HCT116 (cell line): ENCODE measurements at regions not wholly inside any gene's neighbourhood (a gene's known extent, or its start where the extent isn't known, plus 50 kb on each side); places are given as distances from the start of the nearest gene placed in this dataset.

Experiments
- ATAC-seq: fragments of 200-7000 bp; cut with Tn5 transposase; 2 replicates; pipeline ENCODE4 v1.9.1; 2020; ENCODE audit warnings: mild to moderate bottlenecking, moderate library complexity
- BruUV-seq: library from RNA; stranded (reverse); fragments of 400-500 nt; replicated peaks from 2 replicates; lab custom pipeline; 2021; lab: Mats Ljungman, UMichigan
- CTCF ChIA-PET: fragments of 300-600 bp; sonication (Branson Sonifier 250); formaldehyde crosslinking; loops from one replicate; lab custom pipeline; 2021; ENCODE audit warnings: antibody characterized with exemption; lab: Charles Lee
- POLR2A ChIA-PET: fragments of 300-600, 350-600 bp; sonication (Branson Sonifier 250); formaldehyde crosslinking; loops from one replicate; lab custom pipeline; 2021; ENCODE audit warnings: antibody characterized with exemption; lab: Charles Lee
- RAD21 ChIA-PET, 2 experiments: fragments of 300-600 bp; sonication (Branson Sonifier 250); formaldehyde crosslinking; loops; one replicate each; lab custom pipeline; 2023; ENCODE audit warnings: low total read pairs in 2 of 2; ENCODE audit not compliant: uncharacterized antibody in 2 of 2, unreplicated experiment in 2 of 2, low non-redundant PET in 1 of 2; lab: Charles Lee
- DNase-seq: peaks from one replicate; pipeline ENCODE4 v3.0.0-alpha.2; 2010; ENCODE audit warnings: low read depth, low spot score
- H2AFZ ChIP-seq: fragments of 200-600 bp; shearing (Covaris generic), sonication (generic); 2 replicates; pipeline ENCODE4 v1.6.1; 2017; ENCODE audit warnings: low read depth, mixed run types, mixed read lengths, antibody characterized with exemption, low read length; ENCODE audit not compliant: poor library complexity, severe bottlenecking
- H3K27ac ChIP-seq: 2 replicates; pipeline ENCODE4 v1.5.1; 2012; ENCODE audit warnings: low read depth, low read length
- H3K27me3 ChIP-seq: fragments of 200-600 bp; sonication (generic); 2 replicates; pipeline ENCODE4 v1.6.1; 2016; ENCODE audit warnings: mixed run types, low read length, mixed read lengths; ENCODE audit not compliant: insufficient read depth
- H3K36me3 ChIP-seq, 2 experiments: fragments of 200-500 bp in 1 of 2; fragments of 200-600 bp in 1 of 2; sonication (Bioruptor generic) in 1 of 2; sonication (generic) in 1 of 2; 2 replicates each; pipeline versions ENCODE4 v1.5.1 to v1.6.1; 2014 to 2016; ENCODE audit warnings: low read length in 2 of 2, inconsistent platforms in 1 of 2, mixed read lengths in 1 of 2, mixed run types in 1 of 2; ENCODE audit not compliant: insufficient read depth in 2 of 2, control insufficient read depth in 1 of 2
- H3K4me1 ChIP-seq, 2 experiments: fragments of 200-600 bp in 1 of 2; sonication (generic) in 1 of 2; 2 replicates each; pipeline versions ENCODE4 v1.5.1 to v1.6.1; 2012 to 2017; ENCODE audit warnings: low read length in 2 of 2, inconsistent platforms in 1 of 2, mild to moderate bottlenecking in 1 of 2, mixed read lengths in 1 of 2, mixed run types in 1 of 2, moderate library complexity in 1 of 2; ENCODE audit not compliant: insufficient read depth in 2 of 2, control insufficient read depth in 1 of 2
- H3K4me2 ChIP-seq: fragments of 200-600 bp; sonication (generic); 2 replicates; pipeline ENCODE4 v1.6.1; 2017; ENCODE audit warnings: mixed run types, low read length, mixed read lengths
- H3K4me3 ChIP-seq, 2 experiments: fragments of 200-600 bp in 1 of 2; sonication (generic) in 1 of 2; replicated peaks in 1 of 2; 2 replicates each; pipeline ENCODE4 v1.5.1; 2011 to 2016; ENCODE audit warnings: low read length in 2 of 2, control low read depth in 1 of 2, low read depth in 1 of 2, mild to moderate bottlenecking in 1 of 2, mixed read lengths in 1 of 2, mixed run types in 1 of 2
- H3K79me2 ChIP-seq: fragments of 200-600 bp; sonication (generic); 2 replicates; pipeline ENCODE4 v1.6.1; 2017; ENCODE audit warnings: mild to moderate bottlenecking, mixed run types, low read length, moderate library complexity, mixed read lengths; ENCODE audit not compliant: insufficient read depth
- H3K9ac ChIP-seq: fragments of 200-600 bp; sonication (generic); 2 replicates; pipeline ENCODE4 v1.6.1; 2016; ENCODE audit warnings: low read length, mixed read lengths
- H3K9me2 ChIP-seq: fragments of 200-600 bp; sonication (generic), shearing (Covaris generic); 2 replicates; pipeline ENCODE4 v1.6.1; 2017; ENCODE audit warnings: mixed run types, mild to moderate bottlenecking, moderate library complexity; ENCODE audit not compliant: insufficient read depth
- H3K9me3 ChIP-seq, 2 experiments: fragments of 200-500 bp in 1 of 2; fragments of 200-600 bp in 1 of 2; sonication (Bioruptor generic) in 1 of 2; sonication (generic) in 1 of 2; 2 replicates each; pipeline ENCODE4 v1.6.1; 2014 to 2017; ENCODE audit warnings: low read length in 2 of 2, mixed read lengths in 2 of 2, inconsistent platforms in 1 of 2, low read depth in 1 of 2, mild to moderate bottlenecking in 1 of 2, mixed run types in 1 of 2, moderate library complexity in 1 of 2; ENCODE audit not compliant: control insufficient read depth in 1 of 2, insufficient read depth in 1 of 2
- H4K20me1 ChIP-seq: fragments of 200-600 bp; sonication (generic), shearing (Covaris generic); 2 replicates; pipeline ENCODE4 v1.6.1; 2017; ENCODE audit warnings: mixed run types, mild to moderate bottlenecking, moderate library complexity; ENCODE audit not compliant: insufficient read depth
- CBX3 ChIP-seq: IDR thresholded peaks from 2 replicates; pipeline ENCODE4 v1.6.1; 2012; ENCODE audit warnings: low read depth
- EGR1 ChIP-seq: IDR thresholded peaks from 2 replicates; pipeline ENCODE4 v1.6.1; 2012; ENCODE audit warnings: low read depth
- ELF1 ChIP-seq: IDR thresholded peaks from 2 replicates; pipeline ENCODE4 v1.6.1; 2012; ENCODE audit warnings: low read depth, borderline replicate concordance
- EZH2phosphoT487 ChIP-seq: fragments of 200-600 bp; IDR thresholded peaks from 2 replicates; pipeline ENCODE4 v1.6.1; 2018; ENCODE audit warnings: antibody characterized with exemption, borderline replicate concordance
- FOSL1 ChIP-seq: IDR thresholded peaks from 2 replicates; pipeline ENCODE4 v1.6.1; 2012; ENCODE audit warnings: low read depth
- JUND ChIP-seq: IDR thresholded peaks from 2 replicates; pipeline ENCODE4 v1.6.1; 2012
- POLR2AphosphoS5 ChIP-seq: IDR thresholded peaks from 2 replicates; pipeline ENCODE4 v1.6.1; 2011; ENCODE audit warnings: mild to moderate bottlenecking, low read depth, low read length, moderate library complexity
- RAD21 ChIP-seq: IDR thresholded peaks from 2 replicates; pipeline ENCODE4 v1.6.1; 2012; ENCODE audit warnings: low read depth, mild to moderate bottlenecking
- SIN3A ChIP-seq: IDR thresholded peaks from 2 replicates; pipeline ENCODE4 v1.6.1; 2012; ENCODE audit warnings: low read depth
- SP1 ChIP-seq: IDR thresholded peaks from 2 replicates; pipeline ENCODE4 v1.6.1; 2012; ENCODE audit warnings: low read depth
- TCF7L2 ChIP-seq: IDR thresholded peaks from 2 replicates; pipeline ENCODE4 v1.7.0; 2011; ENCODE audit warnings: borderline replicate concordance, inconsistent platforms; ENCODE audit not compliant: insufficient read depth, insufficient read length; ENCODE audit errors: extremely low read depth
- YY1 ChIP-seq: IDR thresholded peaks from 2 replicates; pipeline ENCODE4 v1.6.1; 2011; ENCODE audit warnings: low read length, low read depth, moderate library complexity, mild to moderate bottlenecking; ENCODE audit not compliant: insufficient replicate concordance; ENCODE audit errors: extremely low read depth
- ZFX ChIP-seq: fragments of 450-650 bp; IDR thresholded peaks from 2 replicates; pipeline ENCODE4 v1.6.1; 2017
- ZNF274 ChIP-seq: fragments of 200-500 bp; sonication (Bioruptor generic); IDR thresholded peaks from 2 replicates; pipeline ENCODE4 v1.6.1; 2014; ENCODE audit warnings: mild to moderate bottlenecking, low read depth, low read length, inconsistent platforms
- intact Hi-C: fragments of 100-400 bp; cut with micrococcal nuclease; formaldehyde crosslinking; loops from 2 replicates; pipeline ENCODE4 v1.10.0; 2022
- TF ChIP-seq, protein P1 (sequence below), 3 experiments: fragments of 200-600 bp in 1 of 3; sonication (generic) in 1 of 3; IDR thresholded peaks in 2 of 3; conservative IDR thresholded peaks in 1 of 3; 2 replicates each; pipeline ENCODE4 v1.5.1; 2012 to 2017; ENCODE audit warnings: low read depth in 2 of 3, low read length in 2 of 3, antibody characterized with exemption in 1 of 3, borderline replicate concordance in 1 of 3, control low read depth in 1 of 3, mild to moderate bottlenecking in 1 of 3, mixed read lengths in 1 of 3, mixed run types in 1 of 3, moderate library complexity in 1 of 3; ENCODE audit not compliant: insufficient read depth in 1 of 3
- TF ChIP-seq, protein P2 (sequence below): IDR thresholded peaks from 2 replicates; pipeline ENCODE4 v1.6.1; 2012
- TF ChIP-seq, protein P3 (sequence below): IDR thresholded peaks from 2 replicates; pipeline ENCODE4 v1.6.1; 2011; ENCODE audit warnings: mild to moderate bottlenecking, low read length, moderate library complexity; ENCODE audit not compliant: insufficient replicate concordance; ENCODE audit errors: extremely low read depth
- TF ChIP-seq, protein P4 (sequence below): IDR thresholded peaks from 2 replicates; pipeline ENCODE4 v1.6.1; 2012; ENCODE audit warnings: low read depth

DNA sequence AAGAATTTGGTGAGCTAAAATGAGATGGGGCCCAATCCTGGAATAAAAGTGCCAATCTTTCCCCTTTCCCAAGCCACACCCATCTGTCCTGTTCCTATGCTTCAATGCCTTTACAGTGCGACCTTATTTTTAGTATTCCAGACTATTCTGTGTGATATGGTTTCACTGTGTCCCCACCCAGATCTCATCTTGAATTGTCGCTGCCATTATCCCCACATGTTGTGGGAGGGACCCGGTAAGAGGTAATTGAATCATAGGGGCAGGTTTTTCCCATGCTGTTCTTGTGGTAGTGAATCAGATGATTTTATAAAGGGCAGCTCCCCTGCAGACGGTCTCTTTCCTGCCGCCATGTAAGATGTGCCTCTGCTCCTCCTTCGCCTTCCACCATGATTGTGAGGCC, 129.3 kb upstream of the KIF26B start (continued):
- TF ChIP-seq, protein P1, sequence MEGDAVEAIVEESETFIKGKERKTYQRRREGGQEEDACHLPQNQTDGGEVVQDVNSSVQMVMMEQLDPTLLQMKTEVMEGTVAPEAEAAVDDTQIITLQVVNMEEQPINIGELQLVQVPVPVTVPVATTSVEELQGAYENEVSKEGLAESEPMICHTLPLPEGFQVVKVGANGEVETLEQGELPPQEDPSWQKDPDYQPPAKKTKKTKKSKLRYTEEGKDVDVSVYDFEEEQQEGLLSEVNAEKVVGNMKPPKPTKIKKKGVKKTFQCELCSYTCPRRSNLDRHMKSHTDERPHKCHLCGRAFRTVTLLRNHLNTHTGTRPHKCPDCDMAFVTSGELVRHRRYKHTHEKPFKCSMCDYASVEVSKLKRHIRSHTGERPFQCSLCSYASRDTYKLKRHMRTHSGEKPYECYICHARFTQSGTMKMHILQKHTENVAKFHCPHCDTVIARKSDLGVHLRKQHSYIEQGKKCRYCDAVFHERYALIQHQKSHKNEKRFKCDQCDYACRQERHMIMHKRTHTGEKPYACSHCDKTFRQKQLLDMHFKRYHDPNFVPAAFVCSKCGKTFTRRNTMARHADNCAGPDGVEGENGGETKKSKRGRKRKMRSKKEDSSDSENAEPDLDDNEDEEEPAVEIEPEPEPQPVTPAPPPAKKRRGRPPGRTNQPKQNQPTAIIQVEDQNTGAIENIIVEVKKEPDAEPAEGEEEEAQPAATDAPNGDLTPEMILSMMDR (IDR thresholded peaks at IDR 0.05 in 2 of 3, conservative IDR thresholded peaks at IDR 0.05 in 1 of 3; ENCODE audit: borderline replicate concordance in 1 of 3, insufficient read depth in 1 of 3, low read depth in 2 of 3, low read length in 2 of 3), result no peak
- TF ChIP-seq POLR2AphosphoS5, result no peak
- TF ChIP-seq ZFX, result no peak
- no peak for TF ChIP-seq ZNF274
- TF ChIP-seq JUND, result no peak
- TF ChIP-seq, protein P2, sequence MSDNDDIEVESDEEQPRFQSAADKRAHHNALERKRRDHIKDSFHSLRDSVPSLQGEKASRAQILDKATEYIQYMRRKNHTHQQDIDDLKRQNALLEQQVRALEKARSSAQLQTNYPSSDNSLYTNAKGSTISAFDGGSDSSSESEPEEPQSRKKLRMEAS, result no peak
- no peak for TF ChIP-seq ELF1
- TF ChIP-seq TCF7L2, result no peak

DNA sequence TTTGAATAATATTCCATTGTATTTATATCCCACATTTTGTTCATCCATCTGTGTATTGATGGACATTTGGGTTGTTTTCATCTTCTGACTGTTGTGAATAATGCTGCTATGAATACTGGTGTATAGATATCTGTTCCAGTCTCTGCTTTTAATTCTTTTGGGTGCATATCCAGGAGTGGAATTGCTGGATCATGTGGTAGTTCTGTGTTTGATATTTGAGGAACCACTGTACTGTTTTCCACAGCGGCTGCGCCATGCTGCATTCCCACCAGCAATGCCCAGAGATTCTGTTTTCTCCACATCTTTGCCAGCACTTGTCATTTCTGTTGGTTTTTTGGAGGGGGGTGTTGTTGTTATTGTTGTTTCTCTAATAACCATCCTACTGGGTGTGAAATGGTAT, 131.6 kb upstream of the KIF26B start:
- Histone ChIP-seq H3K4me3 (no peak overlapping the region), H3K9me2 (no peaks in the 10 kb centered on the region), H3K9ac (no peak overlapping the region), H3K36me3 (no peaks in the 10 kb centered on the region), H3K4me2 (no peak overlapping the region), H3K4me1 (no peaks in the 10 kb centered on the region), H2AFZ (no peak overlapping the region), H3K9me3 (no peaks in the 10 kb centered on the region), H3K79me2 (no peaks in the 10 kb centered on the region), H4K20me1 (no peaks in the 10 kb centered on the region), H3K27ac (no peak overlapping the region), H3K27me3 (no peaks in the 10 kb centered on the region)
- ATAC-seq (no peak), DNase-seq (no peak)
- no TSS peak for BruUV-seq
- intact Hi-C loops, result no loop called here
- RAD21 ChIA-PET, result no interaction called here
- POLR2A ChIA-PET, result no interaction called here
- CTCF ChIA-PET, result no interaction called here
- TF ChIP-seq CBX3 (no peak), SIN3A (no peak), ZNF274 (no peak), SP1 (no peak), JUND (no peak), TCF7L2 (no peak), EGR1 (no peak), POLR2AphosphoS5 (no peak), ELF1 (no peak), RAD21 (no peak), YY1 (no peak), FOSL1 (no peak), EZH2phosphoT487 (no peak)
- TF ChIP-seq, protein P3, sequence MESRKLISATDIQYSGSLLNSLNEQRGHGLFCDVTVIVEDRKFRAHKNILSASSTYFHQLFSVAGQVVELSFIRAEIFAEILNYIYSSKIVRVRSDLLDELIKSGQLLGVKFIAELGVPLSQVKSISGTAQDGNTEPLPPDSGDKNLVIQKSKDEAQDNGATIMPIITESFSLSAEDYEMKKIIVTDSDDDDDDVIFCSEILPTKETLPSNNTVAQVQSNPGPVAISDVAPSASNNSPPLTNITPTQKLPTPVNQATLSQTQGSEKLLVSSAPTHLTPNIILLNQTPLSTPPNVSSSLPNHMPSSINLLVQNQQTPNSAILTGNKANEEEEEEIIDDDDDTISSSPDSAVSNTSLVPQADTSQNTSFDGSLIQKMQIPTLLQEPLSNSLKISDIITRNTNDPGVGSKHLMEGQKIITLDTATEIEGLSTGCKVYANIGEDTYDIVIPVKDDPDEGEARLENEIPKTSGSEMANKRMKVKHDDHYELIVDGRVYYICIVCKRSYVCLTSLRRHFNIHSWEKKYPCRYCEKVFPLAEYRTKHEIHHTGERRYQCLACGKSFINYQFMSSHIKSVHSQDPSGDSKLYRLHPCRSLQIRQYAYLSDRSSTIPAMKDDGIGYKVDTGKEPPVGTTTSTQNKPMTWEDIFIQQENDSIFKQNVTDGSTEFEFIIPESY, result no peak
- TF ChIP-seq, protein P4, sequence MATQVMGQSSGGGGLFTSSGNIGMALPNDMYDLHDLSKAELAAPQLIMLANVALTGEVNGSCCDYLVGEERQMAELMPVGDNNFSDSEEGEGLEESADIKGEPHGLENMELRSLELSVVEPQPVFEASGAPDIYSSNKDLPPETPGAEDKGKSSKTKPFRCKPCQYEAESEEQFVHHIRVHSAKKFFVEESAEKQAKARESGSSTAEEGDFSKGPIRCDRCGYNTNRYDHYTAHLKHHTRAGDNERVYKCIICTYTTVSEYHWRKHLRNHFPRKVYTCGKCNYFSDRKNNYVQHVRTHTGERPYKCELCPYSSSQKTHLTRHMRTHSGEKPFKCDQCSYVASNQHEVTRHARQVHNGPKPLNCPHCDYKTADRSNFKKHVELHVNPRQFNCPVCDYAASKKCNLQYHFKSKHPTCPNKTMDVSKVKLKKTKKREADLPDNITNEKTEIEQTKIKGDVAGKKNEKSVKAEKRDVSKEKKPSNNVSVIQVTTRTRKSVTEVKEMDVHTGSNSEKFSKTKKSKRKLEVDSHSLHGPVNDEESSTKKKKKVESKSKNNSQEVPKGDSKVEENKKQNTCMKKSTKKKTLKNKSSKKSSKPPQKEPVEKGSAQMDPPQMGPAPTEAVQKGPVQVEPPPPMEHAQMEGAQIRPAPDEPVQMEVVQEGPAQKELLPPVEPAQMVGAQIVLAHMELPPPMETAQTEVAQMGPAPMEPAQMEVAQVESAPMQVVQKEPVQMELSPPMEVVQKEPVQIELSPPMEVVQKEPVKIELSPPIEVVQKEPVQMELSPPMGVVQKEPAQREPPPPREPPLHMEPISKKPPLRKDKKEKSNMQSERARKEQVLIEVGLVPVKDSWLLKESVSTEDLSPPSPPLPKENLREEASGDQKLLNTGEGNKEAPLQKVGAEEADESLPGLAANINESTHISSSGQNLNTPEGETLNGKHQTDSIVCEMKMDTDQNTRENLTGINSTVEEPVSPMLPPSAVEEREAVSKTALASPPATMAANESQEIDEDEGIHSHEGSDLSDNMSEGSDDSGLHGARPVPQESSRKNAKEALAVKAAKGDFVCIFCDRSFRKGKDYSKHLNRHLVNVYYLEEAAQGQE, result no peak
